ENCODE measurements at regions not wholly inside any gene's neighbourhood (a gene's known extent, or its start where the extent isn't known, plus 50 kb on each side); places are given as distances from the start of the nearest gene placed in this dataset.

DNA sequence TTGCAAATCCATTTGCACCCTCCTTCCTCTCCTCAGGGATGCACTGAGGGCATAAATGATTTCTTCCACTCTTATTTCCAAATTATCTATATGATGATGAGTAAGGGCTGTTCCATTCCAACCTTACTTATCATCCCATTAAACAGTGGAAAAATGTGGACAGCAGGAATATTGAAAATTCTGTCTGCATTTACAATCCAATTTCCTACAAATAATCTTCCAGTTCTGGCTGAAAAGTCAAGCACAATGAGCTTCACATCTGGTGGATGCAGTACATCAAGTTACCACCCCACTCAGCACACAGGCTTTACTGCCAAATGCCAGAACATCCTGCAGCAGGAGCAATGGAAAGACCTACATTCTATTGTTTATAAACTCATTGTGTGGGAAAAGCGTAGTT is 345.0 kb upstream of the STEAP1 start:
- no peak for ATAC-seq
- Histone ChIP-seq H3K4me3 (no peak overlapping the region), H3K36me3 (no peaks in the 10 kb centered on the region), H3K9me3 (peaks cover 0 to 4% (median 0%) of the 10 kb centered on the region in 4 donors), H3K4me1 (no peaks in the 10 kb centered on the region), H3K27me3 (no peaks in the 10 kb centered on the region), H3K27ac (no peak overlapping the region)
- DNase-seq, result no peak
- intact Hi-C loops (cut with DNase I), result no loop called here
- TF ChIP-seq, protein P1, sequence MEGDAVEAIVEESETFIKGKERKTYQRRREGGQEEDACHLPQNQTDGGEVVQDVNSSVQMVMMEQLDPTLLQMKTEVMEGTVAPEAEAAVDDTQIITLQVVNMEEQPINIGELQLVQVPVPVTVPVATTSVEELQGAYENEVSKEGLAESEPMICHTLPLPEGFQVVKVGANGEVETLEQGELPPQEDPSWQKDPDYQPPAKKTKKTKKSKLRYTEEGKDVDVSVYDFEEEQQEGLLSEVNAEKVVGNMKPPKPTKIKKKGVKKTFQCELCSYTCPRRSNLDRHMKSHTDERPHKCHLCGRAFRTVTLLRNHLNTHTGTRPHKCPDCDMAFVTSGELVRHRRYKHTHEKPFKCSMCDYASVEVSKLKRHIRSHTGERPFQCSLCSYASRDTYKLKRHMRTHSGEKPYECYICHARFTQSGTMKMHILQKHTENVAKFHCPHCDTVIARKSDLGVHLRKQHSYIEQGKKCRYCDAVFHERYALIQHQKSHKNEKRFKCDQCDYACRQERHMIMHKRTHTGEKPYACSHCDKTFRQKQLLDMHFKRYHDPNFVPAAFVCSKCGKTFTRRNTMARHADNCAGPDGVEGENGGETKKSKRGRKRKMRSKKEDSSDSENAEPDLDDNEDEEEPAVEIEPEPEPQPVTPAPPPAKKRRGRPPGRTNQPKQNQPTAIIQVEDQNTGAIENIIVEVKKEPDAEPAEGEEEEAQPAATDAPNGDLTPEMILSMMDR (IDR thresholded peaks at IDR 0.05), result no peak
- TF ChIP-seq POLR2A (IDR thresholded peaks at IDR 0.05), result no peak
- 33% methylated on average over 1 of the region's 1 CpG for WGBS (ENCODE audit: insufficient coverage, low coverage, low lambda C conversion rate, missing lambda C conversion rate)

DNA sequence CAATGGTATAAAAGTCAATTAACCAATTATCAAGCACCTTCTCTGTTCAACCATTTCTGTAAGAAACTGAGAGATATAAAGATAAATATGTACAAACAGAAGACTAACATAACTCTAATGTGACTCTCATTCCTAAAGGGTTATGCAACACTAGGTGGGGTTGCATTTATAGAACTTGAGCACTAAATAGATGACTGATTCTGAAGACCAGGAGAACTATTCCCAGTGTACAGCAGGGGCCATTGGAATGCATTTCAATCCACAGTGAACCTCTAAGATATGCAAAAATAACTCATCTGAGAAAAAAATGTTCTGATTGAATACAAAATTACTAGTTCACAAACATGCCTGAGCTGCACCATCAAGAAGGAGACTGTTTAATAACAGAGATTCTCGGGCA is 341.2 kb upstream of the STEAP1 start:
- Histone ChIP-seq H3K27me3 (no peaks in the 10 kb centered on the region), H3K4me1 (no peaks in the 10 kb centered on the region), H3K4me3 (no peak overlapping the region), H3K9me3 (no peaks in the 10 kb centered on the region), H3K27ac (no peak overlapping the region), H3K36me3 (no peaks in the 10 kb centered on the region)
- intact Hi-C loops (cut with DNase I), result no loop called here
- TF ChIP-seq POLR2A (IDR thresholded peaks at IDR 0.05), result no peak
- 40% methylated on average over 1 of the region's 1 CpG for WGBS (ENCODE audit: insufficient coverage, low coverage, low lambda C conversion rate, missing lambda C conversion rate)
- ATAC-seq (no peak), DNase-seq (no peak)

DNA sequence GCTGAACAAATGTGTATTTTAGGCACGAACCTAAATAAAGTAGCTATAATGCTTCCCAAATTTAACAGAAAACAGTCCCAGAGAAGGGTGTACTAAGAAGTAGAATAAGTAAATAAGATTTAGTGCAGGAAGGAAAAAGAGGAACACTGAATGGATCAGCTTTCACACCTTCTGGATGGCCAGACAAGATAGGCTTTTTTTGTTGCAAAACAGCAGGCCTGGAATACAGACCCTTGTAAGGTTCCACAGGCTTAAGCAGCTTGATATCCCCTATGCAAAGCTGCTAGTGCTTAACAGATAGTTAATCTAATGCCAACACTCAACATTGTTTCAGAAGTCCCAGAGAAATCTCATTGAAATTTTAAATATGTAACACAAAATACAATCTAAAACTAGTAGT is 328.1 kb upstream of the STEAP1 start:
- no peaks in the 10 kb centered on the region for H3K36me3 ChIP-seq
- 47% methylated on average over 1 of the region's 1 CpG for WGBS (ENCODE audit: insufficient coverage, low coverage, low lambda C conversion rate, missing lambda C conversion rate)
- no peak overlapping the region for H3K27ac ChIP-seq
- no peaks in the 10 kb centered on the region for H3K9me3 ChIP-seq
- H3K4me1 ChIP-seq, result no peaks in the 10 kb centered on the region
- no peak overlapping the region for H3K4me3 ChIP-seq
- ATAC-seq (no peak), DNase-seq (no peak)
- TF ChIP-seq POLR2A (IDR thresholded peaks at IDR 0.05), result no peak
- TF ChIP-seq, protein P1 (IDR thresholded peaks at IDR 0.05), result no peak
- no peaks in the 10 kb centered on the region for H3K27me3 ChIP-seq
- intact Hi-C loops (cut with DNase I), result no loop called here

DNA sequence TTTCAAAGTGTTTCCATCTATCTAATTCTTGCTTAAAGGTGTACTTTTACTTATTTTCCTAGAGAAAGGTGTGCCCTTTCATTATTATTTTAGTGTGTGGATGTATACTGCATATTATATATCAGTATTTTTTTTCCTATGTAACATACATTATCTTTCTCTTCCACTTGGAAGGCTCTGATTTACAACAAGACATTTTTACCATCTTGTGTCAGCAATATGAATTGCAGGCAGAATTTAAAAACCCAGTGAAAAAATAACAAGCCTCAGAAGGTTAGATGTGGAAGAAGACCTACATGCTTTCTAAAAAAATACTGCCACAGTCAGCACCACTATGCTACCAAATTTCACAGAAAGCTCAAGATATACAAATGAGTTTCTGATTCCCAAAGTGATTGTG is 327.7 kb upstream of the STEAP1 start:
- DNase-seq (no peak), ATAC-seq (no peak)
- Histone ChIP-seq H3K36me3 (no peaks in the 10 kb centered on the region), H3K9me3 (no peaks in the 10 kb centered on the region), H3K4me3 (no peak overlapping the region), H3K27me3 (no peaks in the 10 kb centered on the region), H3K27ac (no peak overlapping the region), H3K4me1 (no peaks in the 10 kb centered on the region)
- TF ChIP-seq POLR2A (IDR thresholded peaks at IDR 0.05), result no peak
- TF ChIP-seq, protein P1 (IDR thresholded peaks at IDR 0.05), result no peak
- intact Hi-C loops (cut with DNase I), result no loop called here

DNA sequence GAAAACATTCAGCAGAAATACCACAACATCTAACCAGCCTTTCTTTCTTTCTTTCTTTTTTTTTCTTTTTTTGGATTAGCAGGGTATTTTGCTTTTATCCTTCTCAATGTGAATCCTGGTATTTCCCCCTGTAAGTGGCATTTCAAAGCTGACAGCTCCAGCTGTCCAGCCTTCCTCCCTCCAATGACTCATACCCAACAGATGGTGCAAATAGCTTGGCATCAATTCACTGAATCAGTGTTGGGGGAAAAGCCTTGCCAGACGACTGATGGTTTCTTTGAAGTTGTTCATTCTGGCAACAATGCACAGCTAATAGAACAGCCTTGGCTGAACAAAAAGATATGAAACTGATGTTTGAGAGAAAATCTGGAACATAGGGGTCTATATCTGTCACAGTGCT is 316.8 kb upstream of the STEAP1 start:
- H3K27ac ChIP-seq, result no peak overlapping the region
- H3K36me3 ChIP-seq, result no peaks in the 10 kb centered on the region
- ATAC-seq (no peak), DNase-seq (no peak)
- no peaks in the 10 kb centered on the region for H3K9me3 ChIP-seq
- WGBS (ENCODE audit: insufficient coverage, low coverage, low lambda C conversion rate, missing lambda C conversion rate), result 33% methylated on average over 1 of the region's 1 CpG
- intact Hi-C loops (cut with DNase I), result no loop called here
- no peak overlapping the region for H3K4me3 ChIP-seq
- H3K4me1 ChIP-seq, result no peaks in the 10 kb centered on the region
- TF ChIP-seq, protein P1 (IDR thresholded peaks at IDR 0.05), result no peak
- TF ChIP-seq POLR2A (IDR thresholded peaks at IDR 0.05), result no peak
- no peaks in the 10 kb centered on the region for H3K27me3 ChIP-seq

Measured in right lobe of liver (tissue), 6 donors.